SJCRH30 (cell line): ENCODE measurements at regions not wholly inside any gene's neighbourhood (a gene's known extent, or its start where the extent isn't known, plus 50 kb on each side); places are given as distances from the start of the nearest gene placed in this dataset.
"Not testable (repeated sequence)": the region's sequence is repeated elsewhere in the genome, so short reads cannot be mapped to it uniquely, and the experiment has no call there.

Experiments
- DNase-seq, 2 experiments: peaks; one replicate each; pipeline ENCODE4 v3.0.0-alpha.2; 2015 to 2020
- H3K27ac ChIP-seq: fragments of 250-450 bp; sonication (Bioruptor Pico); 2 replicates; pipeline ENCODE4 v1.5.1; 2020; ENCODE audit warnings: mild to moderate bottlenecking, moderate library complexity
- H3K27me3 ChIP-seq: fragments of 250-450 bp; sonication (Bioruptor Pico); 2 replicates; pipeline ENCODE4 v1.5.1; 2020; ENCODE audit warnings: mild to moderate bottlenecking, moderate library complexity
- H3K36me3 ChIP-seq: fragments of 250-450 bp; sonication (Bioruptor Pico); 2 replicates; pipeline ENCODE4 v1.5.1; 2020; ENCODE audit warnings: mild to moderate bottlenecking, moderate library complexity
- H3K4me1 ChIP-seq: fragments of 250-450 bp; sonication (Bioruptor Pico); 2 replicates; pipeline ENCODE4 v1.5.1; 2020; ENCODE audit warnings: mild to moderate bottlenecking, moderate library complexity
- H3K4me3 ChIP-seq: fragments of 250-450 bp; sonication (Bioruptor Pico); 2 replicates; pipeline ENCODE4 v1.5.1; 2020; ENCODE audit warnings: mild to moderate bottlenecking, moderate library complexity
- H3K9me3 ChIP-seq: fragments of 250-450 bp; sonication (Bioruptor Pico); replicated peaks from 2 replicates; pipeline ENCODE4 v1.5.1; 2020; ENCODE audit warnings: mild to moderate bottlenecking, moderate library complexity

DNA sequence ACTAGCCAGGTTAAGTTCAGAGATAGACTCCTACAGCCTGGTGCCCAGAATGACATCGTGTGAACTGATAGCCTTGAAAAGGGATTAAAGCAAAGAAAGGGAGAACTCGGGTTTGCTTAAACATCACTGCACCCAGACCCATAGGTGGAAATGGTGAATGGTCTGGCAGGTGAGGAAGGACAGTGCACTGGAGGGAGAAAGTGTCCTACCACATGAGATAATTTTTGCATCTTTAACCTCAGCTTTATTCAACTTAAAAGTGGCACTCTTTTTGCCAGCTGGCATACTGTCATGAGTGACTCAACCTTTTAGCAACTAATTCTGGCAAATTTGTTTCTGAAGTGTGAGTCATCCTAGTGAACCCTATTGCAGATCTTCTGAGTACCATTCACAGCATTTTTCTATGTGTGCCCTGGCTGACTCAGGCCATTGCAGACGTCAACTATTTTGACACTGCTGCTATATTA lies 53.0 kb upstream of the DAPP1 start:
- Histone ChIP-seq H3K27me3 (no peaks in the 10 kb centered on the region), H3K4me1 (no peaks in the 10 kb centered on the region), H3K27ac (no peak overlapping the region), H3K36me3 (no peaks in the 10 kb centered on the region), H3K9me3 (no peaks in the 10 kb centered on the region), H3K4me3 (no peak overlapping the region)
- DNase-seq: no peak

- Histone ChIP-seq H3K27ac (no peak overlapping the region), H3K9me3 (no peaks in the 10 kb centered on the region), H3K4me3 (no peak overlapping the region), H3K27me3 (no peaks in the 10 kb centered on the region), H3K4me1 (no peaks in the 10 kb centered on the region), H3K36me3 (no peaks in the 10 kb centered on the region)
- DNase-seq: no peak
These were observed 53.9 kb upstream of the DAPP1 start for GRCh38 chr4:99762728-99763127.

GRCh38 chr4:99759988-99760387 lies 56.6 kb upstream of the DAPP1 start:
- no peak for DNase-seq
- H3K27ac ChIP-seq: no peak overlapping the region
- H3K9me3 ChIP-seq: no peaks in the 10 kb centered on the region
- H3K4me3 ChIP-seq: no peak overlapping the region
- H3K4me1 ChIP-seq: no peaks in the 10 kb centered on the region
- no peaks in the 10 kb centered on the region for H3K36me3 ChIP-seq
- no peaks in the 10 kb centered on the region for H3K27me3 ChIP-seq

- no peak overlapping the region for H3K27ac ChIP-seq
- no peaks in the 10 kb centered on the region for H3K4me1 ChIP-seq
- H3K36me3 ChIP-seq: no peaks in the 10 kb centered on the region
- H3K9me3 ChIP-seq: no peaks in the 10 kb centered on the region
- DNase-seq: peak in 1 of 2 experiments; percentile 8
- no peaks in the 10 kb centered on the region for H3K27me3 ChIP-seq
- H3K4me3 ChIP-seq: no peak overlapping the region
These were observed 57.2 kb upstream of the DAPP1 start for GRCh38 chr4:99759346-99759984.

GRCh38 chr4:99755223-99755944 lies 61.2 kb upstream of the DAPP1 start:
- H3K36me3 ChIP-seq: no peaks in the 10 kb centered on the region
- H3K4me3 ChIP-seq: no peak overlapping the region
- H3K27ac ChIP-seq: no peak overlapping the region
- H3K9me3 ChIP-seq: no peaks in the 10 kb centered on the region
- no peaks in the 10 kb centered on the region for H3K27me3 ChIP-seq
- no peak for DNase-seq
- H3K4me1 ChIP-seq: no peaks in the 10 kb centered on the region

DNA sequence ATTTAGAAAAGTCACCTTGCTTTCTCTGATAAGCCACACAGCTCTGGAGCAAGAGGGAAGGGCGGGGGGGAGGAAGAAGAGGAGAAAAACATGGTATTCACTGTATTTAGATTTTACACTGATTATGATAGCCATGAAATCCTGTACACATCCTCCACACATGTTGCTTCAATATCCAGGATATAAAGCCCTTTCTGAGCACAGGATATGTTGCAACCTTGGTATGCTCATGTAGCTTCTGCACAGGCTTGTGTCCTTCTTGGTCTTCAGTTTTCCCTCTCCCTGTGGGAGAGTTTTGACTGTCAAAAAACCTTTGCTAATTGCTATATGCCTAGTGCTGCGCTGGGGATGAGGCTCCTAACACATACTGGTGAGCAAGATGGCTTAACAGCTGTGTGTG lies 61.9 kb upstream of the DAPP1 start:
- Histone ChIP-seq H3K4me3 (no peak overlapping the region), H3K4me1 (no peaks in the 10 kb centered on the region), H3K27me3 (no peaks in the 10 kb centered on the region), H3K36me3 (no peaks in the 10 kb centered on the region), H3K9me3 (no peaks in the 10 kb centered on the region), H3K27ac (no peak overlapping the region)
- DNase-seq: no peak

GRCh38 chr4:99753931-99754330 lies 62.7 kb upstream of the DAPP1 start:
- Histone ChIP-seq H3K4me1 (no peaks in the 10 kb centered on the region), H3K4me3 (no peak overlapping the region), H3K36me3 (no peaks in the 10 kb centered on the region), H3K9me3 (no peaks in the 10 kb centered on the region), H3K27me3 (no peaks in the 10 kb centered on the region), H3K27ac (no peak overlapping the region)
- no peak for DNase-seq

DNA sequence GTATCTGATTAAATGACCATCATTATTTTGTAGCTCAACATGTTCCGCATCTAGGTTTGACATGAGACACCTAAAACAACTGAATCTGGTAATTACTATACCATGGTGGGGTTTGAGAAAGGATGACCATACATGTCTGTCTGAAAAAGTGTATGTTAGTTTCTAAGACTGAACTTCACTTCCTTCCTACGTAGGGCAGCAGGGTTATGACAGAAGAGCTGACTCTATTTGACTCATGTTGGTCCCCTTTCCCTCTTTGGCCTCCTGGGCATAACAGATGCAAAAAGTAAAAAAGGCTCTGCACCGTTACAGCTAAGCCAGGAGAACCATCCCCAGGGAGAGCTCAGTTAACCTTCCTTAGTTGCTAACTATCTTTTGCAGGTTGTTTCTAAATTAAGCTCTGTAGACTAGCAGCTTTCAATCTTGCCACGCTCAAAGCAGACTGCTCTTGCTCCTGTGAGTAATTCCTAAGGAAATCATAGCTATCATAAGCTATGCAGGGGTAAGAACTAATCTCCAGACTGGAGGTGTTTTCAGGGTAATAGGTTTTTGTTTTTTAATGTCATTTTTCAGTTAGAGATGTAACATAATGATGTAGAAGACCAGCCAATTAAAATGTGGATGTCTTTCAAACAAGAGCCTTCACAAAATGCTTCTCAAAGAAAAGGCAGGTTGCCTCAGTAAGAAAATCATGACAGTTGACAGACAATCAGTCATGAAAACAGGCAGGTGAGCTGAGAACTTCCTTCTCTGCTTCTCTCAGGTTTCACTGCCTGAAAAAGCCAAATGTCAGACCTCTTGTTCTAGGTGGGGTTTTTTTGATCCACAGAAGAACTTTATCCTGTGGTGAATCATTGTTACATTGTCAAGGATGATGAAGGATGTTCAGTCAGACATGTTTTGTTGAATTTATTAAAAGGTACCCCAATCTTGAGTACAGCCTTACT lies 66.9 kb upstream of the DAPP1 start:
- DNase-seq: no peak
- H3K27me3 ChIP-seq: no peaks in the 10 kb centered on the region
- no peaks in the 10 kb centered on the region for H3K4me1 ChIP-seq

GRCh38 chr4:99746443-99746842 lies 70.2 kb upstream of the DAPP1 start:
- Histone ChIP-seq H3K4me3 (no peak overlapping the region), H3K27ac (no peak overlapping the region), H3K4me1 (no peaks in the 10 kb centered on the region), H3K27me3 (no peaks in the 10 kb centered on the region), H3K9me3 (no peaks in the 10 kb centered on the region), H3K36me3 (no peaks in the 10 kb centered on the region)
- DNase-seq: no peak

More for the DNA sequence above, 66.9 kb upstream of the DAPP1 start:
- H3K36me3 ChIP-seq: no peaks in the 10 kb centered on the region
- no peak overlapping the region for H3K27ac ChIP-seq
- no peaks in the 10 kb centered on the region for H3K9me3 ChIP-seq
- H3K4me3 ChIP-seq: no peak overlapping the region

GRCh38 chr4:99736846-99737245 lies 79.2 kb upstream of the C4orf54 start:
- Histone ChIP-seq H3K4me1 (no peaks in the 10 kb centered on the region), H3K27ac (no peak overlapping the region), H3K27me3 (no peaks in the 10 kb centered on the region), H3K9me3 (no peaks in the 10 kb centered on the region), H3K4me3 (no peak overlapping the region), H3K36me3 (no peaks in the 10 kb centered on the region)
- DNase-seq: no peak

GRCh38 chr4:99735822-99736221 lies 78.2 kb upstream of the C4orf54 start:
- Histone ChIP-seq H3K9me3 (no peaks in the 10 kb centered on the region), H3K27ac (no peak overlapping the region), H3K4me1 (no peaks in the 10 kb centered on the region), H3K27me3 (no peaks in the 10 kb centered on the region), H3K4me3 (no peak overlapping the region), H3K36me3 (no peaks in the 10 kb centered on the region)
- DNase-seq: no peak

DNA sequence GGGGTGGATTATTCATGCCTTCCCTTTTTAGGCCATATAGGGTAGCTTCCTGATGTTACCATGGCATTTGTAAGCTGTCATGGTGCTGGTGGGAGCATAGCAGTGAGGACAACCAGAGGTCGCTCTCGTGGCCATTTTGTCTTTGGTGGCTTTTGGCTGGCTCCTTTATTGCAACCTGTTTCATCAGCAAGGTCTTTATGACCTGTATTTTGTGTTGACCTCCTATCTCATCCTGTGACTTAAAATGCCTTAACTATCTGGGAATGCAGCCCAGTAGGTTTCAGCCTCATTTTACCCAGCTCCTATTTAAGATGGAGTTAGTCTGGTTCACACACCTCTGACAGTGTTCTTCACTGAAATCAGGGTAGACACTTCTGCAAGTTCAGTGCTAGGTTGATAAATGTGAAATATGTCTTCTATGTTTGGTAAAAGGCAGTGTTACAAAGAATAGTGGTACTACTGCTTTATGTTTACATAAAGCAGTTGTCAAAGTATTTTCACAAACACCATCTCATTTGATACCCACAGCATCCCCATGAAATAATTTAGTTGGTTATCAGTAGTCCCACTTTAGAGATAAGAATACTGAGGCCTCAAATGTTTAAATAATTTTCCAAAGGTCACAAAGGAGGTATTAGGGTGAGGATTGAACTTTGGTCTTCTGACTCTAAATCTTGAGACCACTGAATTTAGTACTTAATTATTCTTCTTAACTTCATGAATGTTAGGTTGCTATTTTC lies 77.1 kb upstream of the C4orf54 start:
- no peak for DNase-seq
- no peak overlapping the region for H3K4me3 ChIP-seq
- no peaks in the 10 kb centered on the region for H3K4me1 ChIP-seq
- no peaks in the 10 kb centered on the region for H3K27me3 ChIP-seq
- no peaks in the 10 kb centered on the region for H3K9me3 ChIP-seq
- no peaks in the 10 kb centered on the region for H3K36me3 ChIP-seq
- H3K27ac ChIP-seq: no peak overlapping the region

DNA sequence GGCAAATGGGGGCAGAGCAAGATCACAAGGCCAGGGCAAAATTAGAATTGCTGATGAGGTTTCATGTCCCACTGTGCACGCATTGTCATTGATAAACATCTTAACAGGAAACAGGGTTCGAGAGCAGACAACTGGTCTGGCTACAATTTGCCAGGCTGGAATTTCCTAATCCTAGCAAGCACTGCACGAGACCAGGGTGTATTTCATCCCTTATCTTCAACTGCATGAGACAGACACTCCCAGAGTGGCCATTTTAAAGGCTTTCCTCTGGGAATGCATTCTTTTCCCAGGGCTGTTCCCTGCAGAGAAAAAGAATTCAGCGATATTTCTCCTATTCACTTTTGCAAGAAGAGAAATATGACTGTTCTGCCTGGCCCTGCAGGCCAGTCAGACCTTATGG lies 75.8 kb upstream of the C4orf54 start:
- H3K27me3 ChIP-seq, H3K27ac ChIP-seq, H3K9me3 ChIP-seq, H3K4me1 ChIP-seq, H3K36me3 ChIP-seq, DNase-seq, H3K4me3 ChIP-seq: not testable (repeated sequence)

GRCh38 chr4:99729186-99729585 lies 71.6 kb upstream of the C4orf54 start:
- Histone ChIP-seq H3K9me3 (no peaks in the 10 kb centered on the region), H3K27me3 (no peaks in the 10 kb centered on the region), H3K27ac (no peak overlapping the region), H3K36me3 (no peaks in the 10 kb centered on the region), H3K4me3 (no peak overlapping the region), H3K4me1 (no peaks in the 10 kb centered on the region)
- no peak for DNase-seq
